Liver (tissue), 7 donors: ENCODE measurements at regions not wholly inside any gene's neighbourhood (a gene's known extent, or its start where the extent isn't known, plus 50 kb on each side); places are given as distances from the start of the nearest gene placed in this dataset.

Experiments
- DNase-seq: peaks from one replicate; pipeline ENCODE4 v3.0.0-alpha.2; 2017; ENCODE audit warnings: low spot score
- H3K27ac ChIP-seq, 2 donors: one replicate each; pipeline ENCODE4 v1.7.0; 2013; ENCODE audit warnings: inconsistent platforms in 2 of 2, low read length in 2 of 2, control low read depth in 1 of 2, low read depth in 1 of 2, mild to moderate bottlenecking in 1 of 2
- H3K27me3 ChIP-seq, 4 donors: one replicate each; pipeline versions ENCODE4 v1.6.1 to v1.7.0; 2013; ENCODE audit warnings: low read length in 3 of 4, inconsistent platforms in 1 of 4, mild to moderate bottlenecking in 1 of 4, moderate library complexity in 1 of 4; ENCODE audit not compliant: control insufficient read depth in 4 of 4, insufficient read depth in 4 of 4
- H3K36me3 ChIP-seq, 4 donors: one replicate each; pipeline versions ENCODE4 v1.6.1 to v1.7.0; 2013; ENCODE audit warnings: low read length in 3 of 4, mild to moderate bottlenecking in 3 of 4, low read depth in 1 of 4, moderate library complexity in 1 of 4; ENCODE audit not compliant: control insufficient read depth in 4 of 4, insufficient read depth in 3 of 4
- H3K4me1 ChIP-seq, 4 donors: one replicate each; pipeline versions ENCODE4 v1.6.1 to v1.7.0; 2013; ENCODE audit warnings: low read length in 3 of 4, mild to moderate bottlenecking in 3 of 4, moderate library complexity in 1 of 4; ENCODE audit not compliant: control insufficient read depth in 4 of 4, insufficient read depth in 4 of 4
- H3K4me3 ChIP-seq, 3 donors: one replicate each; pipeline versions ENCODE4 v1.6.1 to v1.7.0; 2013; ENCODE audit warnings: low read length in 3 of 3, control low read depth in 1 of 3, low read depth in 1 of 3, mild to moderate bottlenecking in 1 of 3
- H3K9ac ChIP-seq, 2 donors: one replicate each; pipeline ENCODE4 v1.7.0; 2013; ENCODE audit warnings: low read length in 2 of 2, mild to moderate bottlenecking in 2 of 2, moderate library complexity in 2 of 2, control low read depth in 1 of 2, low read depth in 1 of 2
- H3K9me3 ChIP-seq, 4 donors: one replicate each; pipeline versions ENCODE4 v1.6.1 to v1.7.0; 2013; ENCODE audit warnings: low read length in 3 of 4; ENCODE audit not compliant: control insufficient read depth in 4 of 4
- EGR1 ChIP-seq, 2 donors: IDR thresholded peaks; 2 replicates each; pipeline ENCODE4 v1.6.1; 2016 to 2018; ENCODE audit warnings: antibody characterized with exemption in 2 of 2, low read depth in 2 of 2
- FOXA1 ChIP-seq: IDR thresholded peaks from 2 replicates; pipeline ENCODE4 v1.6.1; 2016; ENCODE audit warnings: antibody characterized with exemption
- FOXA2 ChIP-seq: IDR thresholded peaks from 2 replicates; pipeline ENCODE4 v1.6.1; 2016; ENCODE audit warnings: antibody characterized with exemption
- GABPA ChIP-seq, 2 donors: IDR thresholded peaks in 1 of 2; conservative IDR thresholded peaks in 1 of 2; 2 replicates each; pipeline ENCODE4 v1.6.1; 2016; ENCODE audit warnings: antibody characterized with exemption in 2 of 2, mild to moderate bottlenecking in 1 of 2, moderate library complexity in 1 of 2
- HNF4A ChIP-seq, 2 donors: conservative IDR thresholded peaks; 2 replicates each; pipeline ENCODE4 v1.6.1; 2016; ENCODE audit warnings: antibody characterized with exemption in 2 of 2, mild to moderate bottlenecking in 2 of 2
- HNF4G ChIP-seq: IDR thresholded peaks from 2 replicates; pipeline ENCODE4 v1.6.1; 2016; ENCODE audit warnings: antibody characterized with exemption
- NR2F2 ChIP-seq: IDR thresholded peaks from 2 replicates; pipeline ENCODE4 v1.6.1; 2016; ENCODE audit warnings: antibody characterized with exemption
- RAD21 ChIP-seq, 2 donors: IDR thresholded peaks; 2 replicates each; pipeline ENCODE4 v1.6.1; 2016; ENCODE audit warnings: antibody characterized with exemption in 2 of 2, mild to moderate bottlenecking in 2 of 2
- REST ChIP-seq: IDR thresholded peaks from 2 replicates; pipeline ENCODE4 v1.6.1; 2016; ENCODE audit warnings: antibody characterized with exemption, mild to moderate bottlenecking
- RXRA ChIP-seq, 2 donors: IDR thresholded peaks; 2 replicates each; pipeline ENCODE4 v1.6.1; 2017 to 2018; ENCODE audit warnings: antibody characterized with exemption in 2 of 2, mild to moderate bottlenecking in 1 of 2
- SP1 ChIP-seq: IDR thresholded peaks from 2 replicates; pipeline ENCODE4 v1.6.1; 2018; ENCODE audit warnings: antibody characterized with exemption, mild to moderate bottlenecking
- YY1 ChIP-seq: IDR thresholded peaks from 2 replicates; pipeline ENCODE4 v1.6.1; 2016; ENCODE audit warnings: antibody characterized with exemption, mild to moderate bottlenecking
- WGBS: extraction: QIAGEN DNeasy Blood & Tissue Kit; methylation state at CpG from one replicate; pipeline ENCODE4 v1.1.7; 2013; 5-methylcytosine and 5-hydroxymethylcytosine counted together
- TF ChIP-seq, protein P1 (sequence below): IDR thresholded peaks from 2 replicates; pipeline ENCODE4 v1.6.1; 2016; ENCODE audit warnings: antibody characterized with exemption
- TF ChIP-seq, protein P2 (sequence below): IDR thresholded peaks from 2 replicates; pipeline ENCODE4 v1.6.1; 2016; ENCODE audit warnings: antibody characterized with exemption
- donor health status: healthy.
- donor health status: healthy.
- donor health status: healthy.
- donor health status: healthy.

DNA sequence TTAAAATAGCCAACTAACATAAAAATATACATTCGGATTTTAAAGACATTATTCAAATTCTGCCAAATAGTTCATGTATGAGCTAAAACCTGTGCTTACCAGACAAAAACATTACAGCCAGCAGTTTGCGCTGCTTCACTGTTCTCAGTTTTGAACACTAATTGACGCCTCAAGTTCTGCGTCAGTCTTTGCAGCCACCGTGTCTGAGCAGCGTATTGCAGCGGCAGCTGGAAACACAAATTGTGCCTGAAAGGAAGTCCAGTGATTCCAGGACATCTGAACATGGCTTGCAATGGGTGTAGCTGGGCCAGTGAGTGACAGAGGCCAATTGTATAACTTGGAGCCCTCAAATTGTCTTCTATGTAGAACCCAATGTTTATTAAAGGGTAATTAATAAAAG is 267.6 kb downstream of the TFCP2L1 start (continued):
- no peak for TF ChIP-seq REST

- DNase-seq, result peak; percentile 34
- H3K9me3 ChIP-seq, result peaks cover 0 to 2% (median 0%) of the 10 kb centered on the region in 4 donors
- H3K4me1 ChIP-seq, result no peaks in the 10 kb centered on the region
- no peak overlapping the region for H3K4me3 ChIP-seq
- WGBS, result 52% methylated on average over 45 of the region's 45 CpGs
- H3K27me3 ChIP-seq, result peaks cover 0 to 4% (median 1%) of the 10 kb centered on the region in 4 donors
- H3K36me3 ChIP-seq, result no peaks in the 10 kb centered on the region
- no peak overlapping the region for H3K9ac ChIP-seq
- TF ChIP-seq REST (no peak), GABPA (IDR thresholded peaks at IDR 0.05 in 1 of 2, conservative IDR thresholded peaks at IDR 0.05 in 1 of 2) (no peak), RXRA (IDR thresholded peaks at IDR 0.05) (no peak), FOXA2 (no peak), HNF4G (no peak), FOXA1 (no peak), EGR1 (IDR thresholded peaks at IDR 0.05; ENCODE audit: low read depth in 2 of 2) (no peak), SP1 (no peak), HNF4A (conservative IDR thresholded peaks at IDR 0.05) (no peak), RAD21 (IDR thresholded peaks at IDR 0.05) (no peak), YY1 (no peak), NR2F2 (no peak)
- TF ChIP-seq, protein P1, sequence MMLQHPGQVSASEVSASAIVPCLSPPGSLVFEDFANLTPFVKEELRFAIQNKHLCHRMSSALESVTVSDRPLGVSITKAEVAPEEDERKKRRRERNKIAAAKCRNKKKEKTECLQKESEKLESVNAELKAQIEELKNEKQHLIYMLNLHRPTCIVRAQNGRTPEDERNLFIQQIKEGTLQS, result no peak
- TF ChIP-seq, protein P2, sequence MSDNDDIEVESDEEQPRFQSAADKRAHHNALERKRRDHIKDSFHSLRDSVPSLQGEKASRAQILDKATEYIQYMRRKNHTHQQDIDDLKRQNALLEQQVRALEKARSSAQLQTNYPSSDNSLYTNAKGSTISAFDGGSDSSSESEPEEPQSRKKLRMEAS, result no peak
- no peak overlapping the region for H3K27ac ChIP-seq
Measured at GRCh38 chr2:121018136-121019061, 266.6 kb downstream of the TFCP2L1 start.
